SHP77 (cell line): ENCODE measurements at regions not wholly inside any gene's neighbourhood (a gene's known extent, or its start where the extent isn't known, plus 50 kb on each side); places are given as distances from the start of the nearest gene placed in this dataset.

ENCODE experiments used
- DNase-seq, 2 experiments: peaks; one replicate each; lab custom pipeline; 2025; lab: John Stamatoyannopoulos, UW

DNA sequence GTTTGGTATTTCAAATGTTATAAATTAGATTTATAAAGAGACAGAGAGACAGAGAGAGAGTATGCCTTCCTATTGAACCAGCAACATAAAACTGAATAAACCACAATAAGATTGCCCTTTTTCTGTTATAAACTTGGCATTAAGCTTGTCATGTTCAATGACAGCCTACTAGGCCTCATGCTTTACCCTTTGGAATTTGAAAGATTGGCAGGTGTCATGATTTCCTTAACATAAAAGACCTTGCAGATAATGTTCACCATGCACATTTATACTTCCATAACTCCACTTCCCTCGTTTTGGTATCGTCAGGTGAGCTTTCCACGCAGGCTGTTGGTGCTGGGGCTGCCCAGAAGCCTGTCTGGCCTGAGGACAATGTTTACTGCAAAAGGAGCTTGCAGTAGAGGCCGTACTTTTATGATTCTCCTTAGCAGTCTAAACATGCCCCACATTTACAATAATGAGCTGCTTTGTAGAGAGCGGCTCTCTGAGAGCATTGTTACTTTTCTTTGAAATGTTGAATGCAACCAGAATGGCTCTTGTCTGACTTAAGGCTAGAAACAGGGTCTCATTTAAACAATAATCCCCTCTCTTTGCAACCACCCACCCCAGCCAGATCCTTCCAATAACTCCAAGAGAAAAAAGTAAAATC, 379.1 kb upstream of the ATP5MC3 start:
- no peak for DNase-seq

DNA sequence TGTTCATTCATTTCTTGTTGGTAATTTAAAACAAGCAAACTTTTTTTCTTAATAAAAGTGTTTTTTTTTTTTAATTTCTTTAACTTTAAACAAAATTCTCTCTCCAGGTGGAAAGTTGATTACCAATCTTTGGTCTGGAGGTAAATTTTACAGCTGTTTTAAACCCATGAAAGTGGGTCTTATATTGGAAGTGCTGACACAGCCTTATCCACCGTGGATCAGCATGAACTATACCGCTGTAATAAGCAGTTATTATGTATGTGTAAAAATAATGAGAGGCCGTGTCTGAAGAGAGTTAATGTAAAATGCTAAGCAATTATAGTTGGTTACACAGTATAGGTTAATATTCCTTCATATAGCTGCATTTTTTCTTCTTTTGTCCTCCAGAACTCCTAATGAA, 378.1 kb upstream of the ATP5MC3 start:
- no peak for DNase-seq

DNA sequence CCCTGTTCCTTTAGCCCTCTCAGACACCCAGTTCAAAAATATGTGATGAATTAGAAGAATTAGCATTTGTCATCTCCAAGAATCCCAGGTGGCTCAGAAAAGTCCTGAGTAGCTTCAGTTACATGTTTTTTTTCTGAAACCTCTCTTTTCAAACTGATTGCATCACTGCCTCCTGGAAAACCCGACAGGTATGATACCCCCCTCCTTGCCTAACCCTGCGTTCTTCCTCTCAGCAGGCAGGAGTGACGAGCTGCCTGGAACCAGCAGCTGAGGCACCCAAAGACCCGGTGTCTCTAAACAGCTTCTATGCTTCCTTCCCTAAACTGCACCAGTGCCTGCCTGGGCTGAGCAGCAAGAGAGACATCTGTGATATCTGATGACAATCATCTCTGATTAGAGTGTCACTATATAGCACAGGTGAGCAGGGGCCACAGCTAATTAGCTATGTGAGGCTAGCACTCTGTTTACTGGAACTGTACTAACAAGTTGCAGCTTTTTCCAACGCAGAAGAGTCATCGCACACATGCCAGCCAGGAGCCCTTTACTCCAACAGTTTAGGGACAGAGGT, 376.4 kb upstream of the ATP5MC3 start:
- no peak for DNase-seq

DNA sequence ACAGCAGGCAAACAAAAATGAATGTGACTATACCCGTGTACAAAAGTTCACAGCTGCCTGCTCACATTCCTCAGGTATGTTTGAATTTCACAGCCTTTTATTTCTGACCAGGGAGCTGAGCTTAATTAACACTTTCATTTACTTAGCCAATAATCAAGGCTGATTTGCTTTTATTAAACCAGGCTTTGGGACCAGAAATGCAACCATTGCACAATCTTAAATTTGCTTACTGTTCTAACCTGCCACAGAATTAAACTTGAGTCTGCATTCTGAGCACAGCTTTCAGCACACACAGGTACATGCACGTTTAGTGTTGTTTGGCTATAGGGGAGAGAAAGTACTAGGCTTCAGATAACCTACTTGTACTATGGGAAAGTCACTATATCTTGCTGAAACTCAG, 372.4 kb upstream of the ATP5MC3 start:
- DNase-seq: no peak

DNA sequence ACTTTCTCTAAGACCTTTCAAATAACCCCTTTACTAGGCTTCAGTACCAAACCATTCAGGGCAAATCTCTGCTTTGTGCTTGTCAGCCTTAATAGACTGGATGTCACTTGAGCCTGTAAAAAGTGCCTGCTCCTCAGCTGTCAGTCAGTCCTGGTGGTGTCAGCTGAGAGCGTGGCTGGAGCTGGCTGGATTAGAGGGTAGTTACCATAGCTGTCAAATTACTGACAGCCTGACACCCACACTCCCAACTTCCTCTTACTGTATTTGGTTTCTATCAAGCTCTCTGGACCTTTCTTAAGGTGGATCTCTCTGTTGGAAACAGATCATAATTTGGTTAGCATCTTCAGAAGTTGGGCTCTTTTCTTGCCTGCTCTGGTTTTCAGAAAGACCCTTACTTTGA, 371.4 kb upstream of the ATP5MC3 start:
- no peak for DNase-seq

DNA sequence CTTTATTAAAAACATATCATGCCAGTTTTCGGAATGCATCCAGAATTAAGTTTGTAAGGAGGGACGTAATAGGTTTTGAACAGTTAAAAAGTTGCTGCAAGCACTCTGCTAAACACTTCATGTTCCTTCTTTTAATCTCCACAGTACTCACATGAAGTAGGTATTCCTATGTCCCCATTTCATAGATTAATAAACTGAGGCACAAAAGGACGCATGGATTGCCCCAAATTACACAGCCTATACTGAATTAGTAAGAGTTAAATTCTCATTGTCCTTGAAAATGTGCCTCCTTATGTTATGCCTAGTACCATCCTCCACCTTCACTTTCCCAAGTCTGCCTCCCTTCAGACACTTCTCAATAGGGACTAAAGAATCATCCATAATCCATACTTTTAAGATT, 358.9 kb upstream of the ATP5MC3 start:
- no peak for DNase-seq

DNA sequence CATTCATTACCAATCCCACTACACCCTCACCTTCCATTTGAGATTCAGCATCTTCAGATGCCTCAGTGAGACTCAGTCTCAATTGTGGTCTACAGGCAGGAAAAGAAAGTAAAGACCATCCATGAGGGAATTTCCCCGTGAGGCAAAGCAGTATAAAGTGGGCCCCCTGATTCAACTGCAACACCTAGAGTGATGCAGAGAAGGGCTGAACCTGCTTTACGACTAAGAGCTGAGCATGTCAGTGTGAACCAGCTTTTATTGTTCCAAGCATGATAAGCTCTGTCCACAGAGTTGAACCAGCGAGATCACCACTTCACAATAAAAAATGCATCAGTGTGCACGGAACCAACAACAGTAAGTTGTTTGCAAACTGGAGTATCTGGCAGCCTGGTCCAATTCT, 357.6 kb upstream of the ATP5MC3 start:
- DNase-seq: no peak

DNA sequence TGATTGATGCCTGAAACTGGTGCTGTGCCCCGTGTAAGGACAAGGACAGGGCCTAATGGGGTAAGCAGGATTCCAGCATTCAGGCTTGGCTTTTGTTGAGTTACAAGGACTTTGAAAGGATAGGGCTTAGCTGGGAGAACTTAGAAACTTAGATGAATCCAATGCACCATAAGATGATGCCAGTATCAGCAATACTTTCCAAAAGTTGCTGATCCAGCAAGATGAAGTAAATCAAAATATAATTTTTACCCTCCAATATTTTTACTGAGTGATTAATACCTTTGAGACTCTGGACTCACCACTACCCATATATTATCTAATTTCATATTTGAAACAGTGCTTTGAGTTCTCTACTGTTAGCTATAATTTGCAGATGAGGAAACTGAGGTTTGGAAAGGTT, 354.5 kb upstream of the ATP5MC3 start:
- no peak for DNase-seq

DNA sequence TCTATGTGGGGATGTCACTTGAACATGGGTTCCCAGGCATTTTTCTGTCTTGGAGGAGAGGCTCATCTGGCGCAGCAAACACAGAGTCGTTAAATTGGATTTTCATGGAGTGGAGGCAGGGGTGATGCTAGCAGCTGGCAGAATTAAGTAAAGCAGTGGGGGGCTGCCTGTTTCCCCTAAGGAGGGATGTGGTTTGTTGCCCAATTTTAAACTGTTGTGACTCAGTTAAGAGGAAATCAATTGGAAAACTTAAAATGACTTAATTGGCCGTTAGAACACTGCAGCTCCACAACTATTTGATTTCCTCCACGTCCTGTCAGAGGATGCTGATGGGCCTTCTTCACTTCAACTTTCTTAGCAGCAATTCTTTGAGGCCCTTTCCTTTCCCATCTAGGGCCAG, 354.1 kb upstream of the ATP5MC3 start:
- no peak for DNase-seq

DNA sequence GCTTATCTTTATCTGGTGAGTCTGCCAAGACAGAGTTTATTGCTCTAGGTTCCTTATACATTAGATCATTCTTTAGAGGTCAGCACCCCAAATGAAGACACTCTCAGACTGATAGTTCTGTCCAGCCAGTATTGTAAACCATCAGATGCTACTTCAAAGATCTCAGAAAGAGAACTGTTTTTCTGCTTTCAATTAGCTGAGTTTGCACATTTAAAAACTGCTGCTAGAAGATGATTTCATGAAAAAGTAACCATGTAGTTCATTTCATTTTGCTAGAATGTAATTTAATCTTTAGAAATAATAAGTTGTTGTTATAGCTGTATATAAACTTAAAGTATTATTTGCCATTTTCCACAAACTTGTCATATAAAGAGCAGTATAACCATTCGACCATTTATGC, 344.5 kb upstream of the ATP5MC3 start:
- DNase-seq: no peak

DNA sequence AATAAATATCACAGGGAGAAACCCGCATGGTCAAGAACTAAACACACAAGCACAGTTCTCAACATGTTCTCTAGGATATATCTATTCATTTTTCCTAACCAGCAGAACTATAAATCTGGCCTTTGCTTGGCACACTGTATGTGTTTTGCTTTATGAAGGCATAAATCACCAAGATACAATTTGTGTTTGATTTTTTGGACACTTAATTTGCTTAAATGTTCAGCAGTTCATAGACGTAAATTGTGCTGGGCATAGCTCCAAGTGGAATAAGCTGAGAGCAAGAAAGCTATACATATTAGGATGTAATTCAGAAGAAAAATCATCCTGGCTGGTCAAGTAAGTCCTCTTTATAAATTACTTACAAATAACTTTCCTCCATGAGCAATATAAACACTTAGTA, 341.5 kb upstream of the ATP5MC3 start:
- DNase-seq: no peak

DNA sequence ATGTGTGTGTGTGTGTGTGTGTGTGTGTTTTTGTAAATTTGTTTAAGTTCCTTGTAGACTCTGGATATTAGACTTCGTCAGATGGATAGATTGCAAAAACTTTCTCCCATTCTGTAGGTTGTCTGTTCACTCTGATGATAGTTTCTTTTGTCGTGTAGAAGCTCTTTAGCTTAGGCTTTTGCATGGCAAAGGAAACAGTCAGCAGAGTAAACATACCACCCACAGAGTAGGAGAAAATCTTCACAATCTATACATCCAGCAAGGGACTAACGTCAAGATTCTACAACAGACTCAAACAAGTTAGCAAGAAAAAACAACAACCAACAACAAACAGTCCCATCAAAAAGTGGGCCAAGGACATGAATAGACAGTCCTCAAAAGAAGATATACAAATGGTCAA, 336.7 kb upstream of the ATP5MC3 start:
- no peak for DNase-seq

DNA sequence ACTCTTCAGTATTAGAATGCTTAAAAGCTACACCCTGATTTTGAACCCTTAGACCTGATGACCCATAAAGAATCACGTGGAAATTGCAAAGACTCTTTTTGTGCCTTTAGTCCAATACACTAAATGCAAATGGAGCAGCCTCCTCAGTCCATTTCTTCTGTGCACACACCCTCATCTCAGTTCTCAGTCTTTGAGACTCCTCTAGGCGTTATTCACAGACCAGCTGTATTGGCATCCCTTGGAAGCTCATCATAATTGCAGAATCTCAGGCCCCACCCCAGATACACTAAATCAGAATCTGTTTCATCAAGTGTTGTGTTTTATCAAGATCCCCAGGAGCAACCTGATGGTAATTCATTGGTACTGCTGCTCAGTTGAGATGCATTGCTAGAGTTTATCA, 335.0 kb upstream of the ATP5MC3 start:
- no peak for DNase-seq

DNA sequence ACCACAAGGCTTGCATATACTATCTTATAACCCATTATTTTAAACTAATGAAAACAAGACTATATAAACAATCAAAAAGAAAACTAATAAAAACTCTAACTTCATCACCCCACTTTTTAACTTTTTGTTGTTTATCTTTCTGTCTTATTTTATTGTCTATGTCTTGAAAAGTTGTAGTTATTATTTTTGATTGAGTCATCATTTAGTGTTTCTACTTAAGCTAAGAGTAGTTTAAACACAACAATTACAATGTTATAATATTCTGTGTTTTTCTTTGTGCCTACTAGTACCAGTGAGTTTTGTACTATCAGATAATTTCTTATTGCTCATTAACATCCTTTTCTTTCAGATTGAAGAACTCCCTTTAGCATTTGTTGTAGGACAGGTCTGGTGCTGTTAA, 318.7 kb upstream of the ATP5MC3 start:
- no peak for DNase-seq

DNA sequence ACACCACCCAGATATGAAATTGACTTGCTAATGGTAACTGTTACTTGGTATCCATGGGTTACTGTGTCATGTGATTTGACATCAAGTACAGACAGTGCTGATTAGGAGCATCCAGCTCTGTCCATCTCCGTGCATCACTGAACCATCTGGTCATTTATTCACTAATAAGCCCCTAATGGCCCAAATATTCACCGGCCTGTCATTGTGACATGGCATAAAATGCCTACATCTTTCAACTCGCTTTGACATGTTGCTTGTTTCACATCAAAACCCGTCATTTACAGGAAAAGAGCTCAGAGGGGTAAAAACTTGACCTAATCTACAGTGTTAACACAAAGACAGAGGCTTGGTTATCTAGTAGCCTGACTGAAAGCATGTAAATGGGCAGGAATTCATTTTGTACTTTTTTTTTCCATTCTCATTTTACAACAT, 308.9 kb upstream of the ATP5MC3 start:
- DNase-seq: no peak

DNA sequence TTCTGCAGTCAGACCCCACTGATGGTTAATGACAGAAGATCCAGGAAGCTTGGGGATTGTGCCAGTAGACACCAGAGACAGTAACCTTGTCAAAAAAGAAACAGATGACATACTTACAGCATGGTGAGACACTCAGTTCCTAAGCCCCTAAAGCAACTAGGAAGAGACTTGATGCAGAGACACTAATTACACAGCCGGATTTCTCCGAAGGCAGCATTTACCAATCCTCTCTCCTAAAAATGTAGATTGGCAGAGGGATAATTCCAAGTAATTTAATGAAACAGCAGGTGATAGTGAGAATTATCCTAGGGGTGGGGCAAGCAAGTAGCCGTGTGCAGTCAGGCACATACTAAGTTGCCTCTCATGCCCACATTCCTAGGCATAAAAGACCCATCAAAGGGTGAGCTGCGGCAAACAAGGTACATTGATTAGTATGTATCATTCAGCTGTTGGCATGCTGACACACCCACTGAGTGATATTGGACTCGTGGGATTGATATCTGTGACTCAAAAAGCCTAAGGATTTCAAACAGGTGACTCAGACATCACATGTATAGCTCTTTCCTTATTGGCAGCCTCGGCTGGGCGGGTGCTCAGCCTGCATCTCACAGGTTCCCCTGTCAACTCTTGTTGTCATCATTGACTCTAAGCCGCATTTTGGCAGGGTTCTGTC, 296.7 kb upstream of the ATP5MC3 start:
- no peak for DNase-seq

DNA sequence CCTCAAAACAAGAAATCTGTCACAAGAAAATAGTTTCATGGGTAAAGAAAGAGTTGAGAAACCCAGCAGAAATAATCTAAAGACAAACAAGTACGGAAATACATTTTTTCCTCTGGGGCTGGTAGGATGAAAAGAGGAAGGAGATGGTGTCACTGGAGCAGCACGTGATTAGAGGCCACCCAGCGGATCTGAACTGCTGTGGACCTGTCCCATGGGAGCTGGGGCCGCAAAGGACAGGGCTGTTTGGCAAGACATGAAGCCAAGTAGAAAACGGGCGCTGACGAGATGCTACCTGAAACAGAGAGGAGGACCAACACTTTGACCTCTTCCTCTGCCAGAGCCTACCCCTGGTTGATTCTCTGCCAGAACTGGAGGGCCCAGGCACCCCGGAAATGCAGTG, 295.4 kb upstream of the ATP5MC3 start:
- no peak for DNase-seq

DNA sequence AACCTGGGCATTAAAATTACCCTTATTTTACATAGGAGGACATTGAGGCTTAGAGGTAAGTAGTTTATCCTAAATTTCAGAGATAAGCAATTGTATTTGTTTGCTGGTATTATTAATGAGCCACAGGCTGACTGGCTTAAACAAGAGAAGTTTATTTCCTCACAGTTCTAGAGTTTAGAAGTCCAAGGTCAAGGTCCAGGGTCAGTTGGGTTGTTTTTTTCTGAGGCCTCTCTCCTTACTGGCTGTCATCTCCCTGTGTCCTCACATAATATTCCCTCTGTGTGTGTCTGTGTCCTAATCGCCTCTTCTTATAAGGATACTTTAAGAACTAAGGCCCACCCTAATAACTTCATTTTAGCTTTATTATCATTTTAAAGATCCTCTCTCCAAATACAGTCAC, 294.9 kb upstream of the ATP5MC3 start:
- no peak for DNase-seq

DNA sequence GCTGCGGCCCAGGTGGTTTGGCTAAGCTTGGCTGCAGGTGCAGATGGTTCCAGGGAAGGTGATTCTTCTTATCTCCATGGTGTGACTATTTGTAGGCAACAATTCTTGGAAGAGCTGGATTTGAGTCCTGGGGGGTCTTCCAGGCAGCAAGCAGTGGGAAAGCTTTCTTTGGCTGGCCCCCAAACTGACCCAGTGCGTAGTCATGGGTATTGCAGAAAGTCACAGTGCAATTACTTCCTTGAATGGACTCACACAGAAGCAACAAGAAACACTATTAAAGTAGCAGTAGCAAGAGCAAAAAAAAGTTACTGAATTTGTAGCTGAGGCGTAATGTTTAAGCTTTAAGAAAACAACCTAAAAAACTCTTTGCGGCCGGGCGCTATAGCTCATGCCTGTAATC, 293.6 kb upstream of the ATP5MC3 start:
- DNase-seq: no peak

DNA sequence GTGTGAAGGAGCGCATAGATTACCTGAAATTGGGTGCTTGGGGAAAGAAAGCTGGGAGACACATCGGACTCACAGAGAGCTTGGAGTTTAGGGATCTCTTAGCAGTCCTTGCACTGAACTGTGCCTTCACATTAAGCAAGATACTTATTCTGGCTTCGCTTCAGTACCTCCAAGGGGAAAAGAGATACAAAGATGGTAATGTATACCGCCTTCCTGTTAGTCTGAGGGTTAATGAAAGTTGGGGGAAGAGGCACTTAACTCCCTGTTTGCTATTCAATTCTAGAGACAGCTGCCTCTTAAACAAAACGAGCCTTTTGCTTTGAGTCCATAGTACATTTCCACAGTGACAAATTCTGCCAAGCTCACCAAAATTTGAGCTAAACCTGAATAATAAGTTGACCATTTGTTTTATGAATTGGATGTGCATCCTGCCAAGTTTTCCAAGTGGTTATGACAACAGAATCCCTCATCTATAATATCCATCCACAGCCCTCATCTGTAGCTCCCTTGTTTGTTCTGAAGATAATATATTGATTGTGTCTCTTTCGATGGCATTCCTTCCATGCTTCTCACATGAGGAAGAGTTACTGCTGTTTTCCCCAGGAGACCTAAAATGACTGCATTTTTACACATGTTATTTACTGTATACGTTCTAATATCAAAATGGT, 287.1 kb upstream of the ATP5MC3 start:
- DNase-seq: no peak

DNA sequence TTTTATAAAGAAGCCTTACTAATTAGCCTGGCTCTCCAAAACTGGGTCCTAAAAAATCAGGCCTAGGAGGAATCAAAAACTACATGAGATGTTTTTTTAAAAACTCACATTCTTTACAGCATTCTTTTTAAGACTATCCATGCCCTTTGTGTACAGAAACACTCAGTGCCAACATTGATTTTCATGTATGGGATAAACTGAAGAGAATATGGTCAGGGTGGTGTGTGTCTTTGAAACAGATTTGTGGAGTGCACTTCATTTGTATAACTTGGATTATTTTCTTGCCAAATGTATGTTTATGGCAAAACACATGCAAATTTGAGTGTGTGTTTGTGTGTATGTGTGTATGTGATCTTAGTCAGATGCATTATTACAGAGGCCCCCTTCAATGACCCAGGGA, 283.6 kb upstream of the ATP5MC3 start:
- no peak for DNase-seq

DNA sequence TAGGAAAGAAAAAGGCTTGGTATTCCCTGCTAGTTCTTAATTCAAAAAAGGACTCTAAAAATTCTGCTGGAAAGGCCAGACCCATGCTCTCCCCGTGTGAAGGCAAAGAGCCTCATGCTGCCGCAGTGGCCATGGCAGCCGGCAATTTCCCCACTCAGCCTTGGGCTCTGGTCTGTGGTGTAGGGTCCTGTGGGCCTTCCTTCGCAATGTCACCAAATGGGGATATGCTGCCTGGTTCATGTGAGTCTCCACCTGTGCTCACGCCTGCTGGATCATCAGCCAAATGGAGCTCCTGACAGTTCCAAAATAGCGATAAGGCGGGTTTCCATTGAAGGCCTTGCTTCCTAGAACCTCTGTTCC, 282.8 kb upstream of the ATP5MC3 start:
- DNase-seq: no peak

DNA sequence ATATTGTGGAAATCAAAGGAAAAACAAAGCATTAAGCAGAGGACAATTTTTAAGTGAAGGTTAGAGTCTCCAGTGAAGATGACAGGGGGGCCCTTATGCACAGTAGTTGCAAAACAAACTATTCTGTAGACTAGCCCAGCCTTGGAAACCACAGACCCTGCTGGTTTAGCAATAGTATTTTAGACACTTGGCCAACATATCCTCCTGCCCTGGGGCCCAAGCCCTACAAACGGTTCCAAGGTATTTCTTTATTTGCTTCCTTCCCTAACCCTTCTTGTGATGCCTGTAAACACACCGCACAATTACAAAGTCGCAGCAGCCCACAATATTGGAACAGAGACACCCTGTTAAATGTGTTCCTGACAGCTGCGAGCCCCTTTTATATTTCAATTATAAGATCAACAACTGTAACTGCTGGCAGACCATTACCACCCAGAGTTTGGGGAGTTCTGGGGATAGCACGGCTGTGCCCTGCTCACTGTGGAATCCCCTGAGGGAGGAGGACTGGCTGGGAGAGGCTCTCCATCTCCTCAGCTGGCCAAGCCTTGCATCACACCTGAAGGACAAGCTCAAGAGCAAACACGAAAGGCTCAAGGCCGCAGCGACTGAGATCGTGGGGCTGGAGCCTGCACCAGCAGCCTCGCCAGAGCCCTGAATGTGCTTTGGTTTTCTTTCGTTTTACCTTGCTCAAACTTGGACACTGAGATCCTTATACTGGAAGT, 282.2 kb upstream of the ATP5MC3 start:
- no peak for DNase-seq
